CD14-positive monocyte (primary cell): ENCODE measurements at regions not wholly inside any gene's neighbourhood (a gene's known extent, or its start where the extent isn't known, plus 50 kb on each side); places are given as distances from the start of the nearest gene placed in this dataset.
"Not testable (repeated sequence)": the region's sequence is repeated elsewhere in the genome, so short reads cannot be mapped to it uniquely, and the experiment has no call there.

Experiments
- DNase-seq, 3 donors: peaks; one replicate each; pipeline ENCODE4 v3.0.0-alpha.2; 2011 to 2022
- H2AFZ ChIP-seq: 2 replicates; pipeline ENCODE4 v1.6.0; 2012; ENCODE audit warnings: mild to moderate bottlenecking, low read depth, low read length, inconsistent platforms; ENCODE audit not compliant: insufficient read depth, poor library complexity, severe bottlenecking
- H3K27ac ChIP-seq, 2 donors: 1 replicate in 1 of 2; 2 replicates in 1 of 2; pipeline ENCODE4 v1.5.1; 2012 to 2013; ENCODE audit warnings: low read length in 2 of 2, control low read depth in 1 of 2, inconsistent platforms in 1 of 2, low read depth in 1 of 2, mild to moderate bottlenecking in 1 of 2
- H3K27me3 ChIP-seq, 2 donors: one replicate each; pipeline versions ENCODE4 v1.6.0 to v1.6.1; 2011 to 2013; ENCODE audit warnings: low read length in 2 of 2; ENCODE audit not compliant: control insufficient read depth in 2 of 2, insufficient read depth in 2 of 2
- H3K36me3 ChIP-seq, 2 donors: replicated peaks in 1 of 2; 1 replicate in 1 of 2; 2 replicates in 1 of 2; pipeline versions ENCODE4 v1.5.1 to v1.6.1; 2012 to 2013; ENCODE audit warnings: low read length in 2 of 2, control low read depth in 1 of 2, inconsistent platforms in 1 of 2, mild to moderate bottlenecking in 1 of 2; ENCODE audit not compliant: insufficient read depth in 2 of 2, control insufficient read depth in 1 of 2
- H3K4me1 ChIP-seq, 2 donors: 1 replicate in 1 of 2; 2 replicates in 1 of 2; pipeline versions ENCODE4 v1.5.1 to v1.6.1; 2012 to 2013; ENCODE audit warnings: low read length in 2 of 2, control low read depth in 1 of 2, inconsistent platforms in 1 of 2, mild to moderate bottlenecking in 1 of 2, moderate library complexity in 1 of 2; ENCODE audit not compliant: insufficient read depth in 2 of 2, control insufficient read depth in 1 of 2
- H3K4me2 ChIP-seq: replicated peaks from 2 replicates; pipeline ENCODE3; 2012; ENCODE audit warnings: low read length, moderate library complexity, mild to moderate bottlenecking; ENCODE audit not compliant: poor library complexity, severe bottlenecking; ENCODE audit errors: extremely low read depth
- H3K4me3 ChIP-seq, 3 experiments: fragments of 200-600 bp in 1 of 3; sonication (generic) in 1 of 3; replicated peaks in 1 of 3; 1 replicate in 2 of 3; 2 replicates in 1 of 3; pipeline ENCODE4 v1.5.1; 2011 to 2013; ENCODE audit warnings: low read length in 3 of 3, mild to moderate bottlenecking in 3 of 3, control low read depth in 2 of 3, low read depth in 2 of 3, inconsistent platforms in 1 of 3, moderate library complexity in 1 of 3
- H3K79me2 ChIP-seq: 2 replicates; pipeline ENCODE4 v1.6.0; 2012; ENCODE audit warnings: mild to moderate bottlenecking, control low read depth, inconsistent platforms, low read length, moderate library complexity; ENCODE audit not compliant: insufficient read depth
- H3K9ac ChIP-seq: 2 replicates; pipeline ENCODE4 v1.6.0; 2017; ENCODE audit warnings: low read length, mild to moderate bottlenecking; ENCODE audit not compliant: insufficient read depth, poor library complexity, severe bottlenecking
- H3K9me3 ChIP-seq, 2 donors: replicated peaks in 1 of 2; 1 replicate in 1 of 2; 2 replicates in 1 of 2; pipeline versions ENCODE4 v1.5.1 to v1.6.1; 2012 to 2013; ENCODE audit warnings: low read length in 2 of 2, control low read depth in 1 of 2; ENCODE audit not compliant: control insufficient read depth in 1 of 2, insufficient read depth in 1 of 2
- H4K20me1 ChIP-seq: 2 replicates; pipeline ENCODE4 v1.6.0; 2012; ENCODE audit warnings: mild to moderate bottlenecking, low read length, control low read depth, moderate library complexity; ENCODE audit not compliant: insufficient read depth
- H3K27ac Mint-ChIP-seq, 7 donors: one replicate each; pipeline ENCODE4 v1.8.0; 2020; ENCODE audit warnings: mild to moderate bottlenecking in 7 of 7, mixed read lengths in 7 of 7, moderate library complexity in 6 of 7, inconsistent platforms in 2 of 7
- H3K27me3 Mint-ChIP-seq, 3 donors: one replicate each; pipeline ENCODE4 v1.8.0; 2021 to 2022; ENCODE audit warnings: low read depth in 3 of 3, mild to moderate bottlenecking in 3 of 3, mixed read lengths in 3 of 3, moderate library complexity in 3 of 3, inconsistent platforms in 1 of 3
- H3K36me3 Mint-ChIP-seq, 2 donors: one replicate each; pipeline ENCODE4 v1.8.0; 2020; ENCODE audit warnings: mixed read lengths in 2 of 2, inconsistent platforms in 1 of 2, mild to moderate bottlenecking in 1 of 2
- H3K4me1 Mint-ChIP-seq: one replicate; pipeline ENCODE4 v1.8.0; 2020; ENCODE audit warnings: mild to moderate bottlenecking, mixed read lengths
- H3K4me3 Mint-ChIP-seq, 2 donors: one replicate each; pipeline ENCODE4 v1.8.0; 2020; ENCODE audit warnings: mild to moderate bottlenecking in 2 of 2, mixed read lengths in 2 of 2, moderate library complexity in 1 of 2
- H3K9me3 Mint-ChIP-seq, 7 donors: one replicate each; pipeline ENCODE4 v1.8.0; 2020 to 2022; ENCODE audit warnings: mixed read lengths in 7 of 7, mild to moderate bottlenecking in 6 of 7, moderate library complexity in 6 of 7, inconsistent platforms in 2 of 7
- CTCF ChIP-seq: fragments of 200-600 bp; IDR thresholded peaks from one replicate; pipeline ENCODE4 v1.8.0; 2022; ENCODE audit warnings: antibody characterized with exemption, mild to moderate bottlenecking
- WGBS: methylation state at CpG from one replicate; pipeline ENCODE4 v1.1.5; 2013; ENCODE audit warnings: missing lambda C conversion rate; ENCODE audit not compliant: insufficient coverage; 5-methylcytosine and 5-hydroxymethylcytosine counted together
- intact Hi-C, 2 donors: fragments of 100-400 bp; cut with micrococcal nuclease; formaldehyde crosslinking; loops; one replicate each; pipeline versions ENCODE4 v1.15.0 to v1.15.1; 2023

- no peak for DNase-seq
- Histone ChIP-seq H4K20me1 (no peaks in the 10 kb centered on the region), H3K4me2 (no peak overlapping the region), H3K9ac (no peak overlapping the region), H3K79me2 (no peaks in the 10 kb centered on the region), H2AFZ (no peak overlapping the region), H3K27ac (no peak overlapping the region), H3K9me3 (peaks cover 0 to 6% of the 10 kb centered on the region in 2 donors), H3K4me3 (no peak overlapping the region), H3K36me3 (no peaks in the 10 kb centered on the region), H3K4me1 (no peaks in the 10 kb centered on the region), H3K27me3 (peaks cover under 1 to 8% of the 10 kb centered on the region in 2 donors)
- H3K36me3 Mint-ChIP-seq = no peaks in the 10 kb centered on the region
- H3K27me3 Mint-ChIP-seq = peaks cover 4 to 18% (median 6%) of the 10 kb centered on the region in 3 donors
- H3K27ac Mint-ChIP-seq = no peak overlapping the region
- H3K4me1 Mint-ChIP-seq = no peaks in the 10 kb centered on the region
- peaks cover 0 to 9% (median 5%) of the 10 kb centered on the region in 7 donors for H3K9me3 Mint-ChIP-seq
- intact Hi-C loops = no loop called here
- WGBS = no CpG with 5 or more reads among the region's 1 CpG
- no peak overlapping the region for H3K4me3 Mint-ChIP-seq
- no peak for TF ChIP-seq CTCF
These were observed 77.7 kb upstream of the ATP5MC3 start for GRCh38 chr2:175259164-175259563.

GRCh38 chr2:175256806-175257585 is 75.5 kb upstream of the ATP5MC3 start:
- no peaks in the 10 kb centered on the region for H3K4me1 Mint-ChIP-seq
- Histone ChIP-seq H3K36me3 (no peaks in the 10 kb centered on the region), H3K4me2 (no peak overlapping the region), H3K4me1 (no peaks in the 10 kb centered on the region), H3K79me2 (no peaks in the 10 kb centered on the region), H3K9me3 (peaks cover 0 to 6% of the 10 kb centered on the region in 2 donors), H3K9ac (no peak overlapping the region), H3K27ac (no peak overlapping the region), H4K20me1 (no peaks in the 10 kb centered on the region), H3K4me3 (no peak overlapping the region), H2AFZ (no peak overlapping the region), H3K27me3 (peaks cover 2 to 10% of the 10 kb centered on the region in 2 donors)
- 93% methylated on average over 34 of the region's 69 CpGs for WGBS
- intact Hi-C loops = no loop called here
- no peak for DNase-seq
- H3K27me3 Mint-ChIP-seq = peaks cover 4 to 16% (median 6%) of the 10 kb centered on the region in 3 donors
- no peak for TF ChIP-seq CTCF
- H3K4me3 Mint-ChIP-seq = no peak overlapping the region
- H3K27ac Mint-ChIP-seq = no peak overlapping the region
- H3K9me3 Mint-ChIP-seq = peaks cover 0 to 9% (median 5%) of the 10 kb centered on the region in 7 donors
- H3K36me3 Mint-ChIP-seq = no peaks in the 10 kb centered on the region

- H2AFZ ChIP-seq, H3K4me3 ChIP-seq, H3K9ac ChIP-seq, intact Hi-C loops, H3K4me3 Mint-ChIP-seq, H3K27ac ChIP-seq, H3K4me1 Mint-ChIP-seq, H3K4me1 ChIP-seq, H3K4me2 ChIP-seq, H3K79me2 ChIP-seq, H4K20me1 ChIP-seq, H3K36me3 Mint-ChIP-seq, H3K27me3 ChIP-seq, H3K27ac Mint-ChIP-seq, DNase-seq, H3K9me3 Mint-ChIP-seq, H3K9me3 ChIP-seq, H3K36me3 ChIP-seq: not testable (repeated sequence)
- peaks cover 4 to 13% (median 6%) of the 10 kb centered on the region in 3 donors for H3K27me3 Mint-ChIP-seq
- WGBS = 70% methylated on average over 4 of the region's 4 CpGs
These were observed 74.9 kb upstream of the ATP5MC3 start for GRCh38 chr2:175256391-175256790.
